IMR-90 (cell line): ENCODE measurements at regions not wholly inside any gene's neighbourhood (a gene's known extent, or its start where the extent isn't known, plus 50 kb on each side); places are given as distances from the start of the nearest gene placed in this dataset.

Experiments
- ATAC-seq: fragments of 200-7000 bp; cut with Tn5 transposase; 2 replicates; pipeline ENCODE4 v1.9.1; 2020; ENCODE audit warnings: low read depth, mild to moderate bottlenecking, moderate library complexity
- BruUV-seq: library from RNA; stranded (reverse); fragments of 400-500 nt; replicated peaks from 2 replicates; lab custom pipeline; 2021; lab: Mats Ljungman, UMichigan
- CTCF ChIA-PET: fragments of 300-600 bp; formaldehyde crosslinking; extraction: SDS; loops from one replicate; lab custom pipeline; 2021; ENCODE audit warnings: antibody characterized with exemption; lab: Yijun Ruan, JAX
- POLR2A ChIA-PET: fragments of 300-600 bp; sonication (Branson Sonifier 250); formaldehyde crosslinking; loops from one replicate; lab custom pipeline; 2022; ENCODE audit warnings: antibody characterized with exemption; ENCODE audit not compliant: unreplicated experiment; lab: Charles Lee
- DNase-seq: peaks from one replicate; pipeline ENCODE4 v3.0.0; 2013
- H2AFZ ChIP-seq: replicated peaks from 2 replicates; pipeline ENCODE3; 2013; ENCODE audit warnings: low read length, mild to moderate bottlenecking; ENCODE audit not compliant: poor library complexity
- H2AK5ac ChIP-seq: 2 replicates; pipeline ENCODE4 v1.6.1; 2013; ENCODE audit warnings: low read depth, low read length, inconsistent platforms
- H2AK9ac ChIP-seq: replicated peaks from 2 replicates; pipeline ENCODE3; 2013; ENCODE audit warnings: mild to moderate bottlenecking, low read depth, low read length, moderate library complexity; ENCODE audit not compliant: poor library complexity
- H2BK120ac ChIP-seq: 2 replicates; pipeline ENCODE4 v1.6.1; 2013; ENCODE audit warnings: low read depth, low read length, inconsistent platforms
- H2BK15ac ChIP-seq: 3 replicates; pipeline ENCODE4 v1.6.1; 2013; ENCODE audit warnings: low read depth, low read length, inconsistent platforms
- H2BK20ac ChIP-seq: 2 replicates; pipeline ENCODE4 v1.6.1; 2013; ENCODE audit warnings: low read depth, mild to moderate bottlenecking, inconsistent platforms, low read length, moderate library complexity
- H2BK5ac ChIP-seq: 2 replicates; pipeline ENCODE4 v1.6.1; 2013; ENCODE audit warnings: mild to moderate bottlenecking, low read depth, low read length, inconsistent platforms; ENCODE audit not compliant: poor library complexity, severe bottlenecking
- H3K14ac ChIP-seq: replicated peaks from 2 replicates; pipeline ENCODE4 v1.6.1; 2013; ENCODE audit warnings: low read depth, low read length, inconsistent platforms
- H3K18ac ChIP-seq: 2 replicates; pipeline ENCODE4 v1.6.1; 2013; ENCODE audit warnings: low read depth, low read length, control low read depth
- H3K23ac ChIP-seq: 2 replicates; pipeline ENCODE4 v1.6.1; 2013; ENCODE audit warnings: low read depth, low read length, inconsistent platforms
- H3K27ac ChIP-seq: 2 replicates; pipeline ENCODE4 v1.5.1; 2013; ENCODE audit warnings: mild to moderate bottlenecking, control low read depth, low read length; ENCODE audit not compliant: insufficient read depth
- H3K27me3 ChIP-seq: 2 replicates; pipeline ENCODE4 v1.6.1; 2013; ENCODE audit warnings: low read length; ENCODE audit not compliant: control insufficient read depth, insufficient read depth
- H3K36me3 ChIP-seq: 2 replicates; pipeline ENCODE4 v1.6.1; 2013; ENCODE audit warnings: low read length, mixed read lengths; ENCODE audit not compliant: control insufficient read depth, insufficient read depth
- H3K4ac ChIP-seq: 2 replicates; pipeline ENCODE4 v1.6.1; 2013; ENCODE audit warnings: low read depth, low read length, inconsistent platforms
- H3K4me1 ChIP-seq: 2 replicates; pipeline ENCODE4 v1.6.1; 2013; ENCODE audit warnings: low read length, mixed read lengths; ENCODE audit not compliant: control insufficient read depth, insufficient read depth
- H3K4me2 ChIP-seq: 2 replicates; pipeline ENCODE4 v1.6.1; 2013; ENCODE audit warnings: low read depth, mild to moderate bottlenecking, control low read depth, low read length, moderate library complexity
- H3K4me3 ChIP-seq: 2 replicates; pipeline ENCODE4 v1.5.1; 2013; ENCODE audit warnings: low read depth, mild to moderate bottlenecking, control low read depth, low read length, moderate library complexity; ENCODE audit not compliant: insufficient read depth
- H3K56ac ChIP-seq: 2 replicates; pipeline ENCODE4 v1.6.1; 2013; ENCODE audit warnings: low read length, inconsistent platforms; ENCODE audit not compliant: insufficient read depth; ENCODE audit errors: extremely low read depth
- H3K79me1 ChIP-seq, 2 experiments: 2 replicates each; pipeline ENCODE4 v1.6.1; 2013; ENCODE audit warnings: low read length in 2 of 2, inconsistent platforms in 1 of 2, low read depth in 1 of 2
- H3K9ac ChIP-seq: 2 replicates; pipeline ENCODE4 v1.6.1; 2013; ENCODE audit warnings: low read depth, low read length, control low read depth
- H3K9me1 ChIP-seq: 2 replicates; pipeline ENCODE4 v1.6.1; 2013; ENCODE audit warnings: low read length, inconsistent platforms; ENCODE audit not compliant: insufficient read depth
- H3K9me3 ChIP-seq: 2 replicates; pipeline ENCODE4 v1.6.1; 2013; ENCODE audit warnings: low read length; ENCODE audit not compliant: control insufficient read depth, insufficient read depth
- H4K20me1 ChIP-seq: 2 replicates; pipeline ENCODE4 v1.6.1; 2013; ENCODE audit warnings: low read length, inconsistent platforms; ENCODE audit not compliant: insufficient read depth
- H4K5ac ChIP-seq: 2 replicates; pipeline ENCODE4 v1.6.1; 2013; ENCODE audit warnings: mild to moderate bottlenecking, low read depth, low read length, control low read depth
- H4K8ac ChIP-seq, 2 experiments: 2 replicates each; pipeline ENCODE4 v1.6.1; 2013; ENCODE audit warnings: low read depth in 2 of 2, low read length in 2 of 2, control low read depth in 1 of 2, inconsistent platforms in 1 of 2
- H4K91ac ChIP-seq: 2 replicates; pipeline ENCODE4 v1.6.1; 2013; ENCODE audit warnings: low read depth, low read length, inconsistent platforms; ENCODE audit not compliant: insufficient read depth
- BHLHE40 ChIP-seq: fragments of 150-350 bp; IDR thresholded peaks from 2 replicates; pipeline ENCODE4 v1.6.1; 2016; ENCODE audit warnings: mild to moderate bottlenecking, low read depth, low read length
- CHD1 ChIP-seq: IDR thresholded peaks from 2 replicates; pipeline ENCODE4 v1.6.1; 2012; ENCODE audit warnings: low read depth, low read length, improper control_type of control experiment
- ELK1 ChIP-seq: fragments of 150-350 bp; IDR thresholded peaks from 2 replicates; pipeline ENCODE4 v1.6.1; 2016; ENCODE audit warnings: low read depth, mild to moderate bottlenecking, low read length, moderate library complexity, borderline replicate concordance
- FOS ChIP-seq: fragments of 150-350 bp; IDR thresholded peaks from 2 replicates; pipeline ENCODE4 v1.6.1; 2016; ENCODE audit warnings: low read depth, low read length
- MAFK ChIP-seq: IDR thresholded peaks from 2 replicates; pipeline ENCODE4 v1.6.1; 2012; ENCODE audit warnings: low read depth, low read length, improper control_type of control experiment
- MAZ ChIP-seq: IDR thresholded peaks from 2 replicates; pipeline ENCODE4 v1.6.1; 2012; ENCODE audit warnings: low read depth, mild to moderate bottlenecking, low read length, improper control_type of control experiment, moderate library complexity, borderline replicate concordance
- MXI1 ChIP-seq: IDR thresholded peaks from 2 replicates; pipeline ENCODE4 v1.6.1; 2012; ENCODE audit warnings: low read depth, mild to moderate bottlenecking, low read length, moderate library complexity, borderline replicate concordance
- NFE2L2 ChIP-seq: fragments of 150-350 bp; IDR thresholded peaks from 2 replicates; pipeline ENCODE4 v1.6.1; 2016; ENCODE audit warnings: low read depth, mild to moderate bottlenecking, low read length
- RAD21 ChIP-seq: IDR thresholded peaks from 2 replicates; pipeline ENCODE4 v1.6.1; 2012; ENCODE audit warnings: low read length, improper control_type of control experiment
- RCOR1 ChIP-seq: IDR thresholded peaks from 2 replicates; pipeline ENCODE4 v1.6.1; 2012; ENCODE audit warnings: mild to moderate bottlenecking, low read length, improper control_type of control experiment; ENCODE audit not compliant: insufficient replicate concordance
- USF2 ChIP-seq: fragments of 150-350 bp; IDR thresholded peaks from 2 replicates; pipeline ENCODE4 v1.6.1; 2017; ENCODE audit warnings: mild to moderate bottlenecking, antibody characterized with exemption, low read length, low read depth
- WGBS, 2 experiments: methylation state at CpG; one replicate each; pipeline versions ENCODE4 v1.1.5 to v1.1.7; 2013; ENCODE audit warnings: missing lambda C conversion rate in 2 of 2; ENCODE audit not compliant: insufficient read length in 1 of 2; ENCODE audit errors: extremely low coverage in 2 of 2; 5-methylcytosine and 5-hydroxymethylcytosine counted together
- dilution Hi-C: fragments of 300-500 bp; cut with HindIII; formaldehyde crosslinking; loops from one replicate; pipeline ENCODE4 v1.14.3; 2018; ENCODE audit warnings: low sequenced_read_pairs; ENCODE audit not compliant: unreplicated experiment
- in situ Hi-C: fragments of 300-500 bp; cut with MboI; formaldehyde crosslinking; loops from 3 replicates; pipeline ENCODE4 v1.14.3; 2019; ENCODE audit warnings: low sequenced_read_pairs, inconsistent platforms, mixed read lengths
- intact Hi-C: fragments of 100-400 bp; cut with micrococcal nuclease; formaldehyde crosslinking; loops from 2 replicates; pipeline ENCODE4 v1.10.0; 2022

- ChIA-PET POLR2A (no interaction called here), CTCF (no interaction called here)
- no peak overlapping the region for H2BK20ac ChIP-seq
- H2BK120ac ChIP-seq = no peak overlapping the region
- no peak overlapping the region for H4K5ac ChIP-seq
- no peak overlapping the region for H2AK9ac ChIP-seq
- intact Hi-C loops = no loop called here
- TF ChIP-seq ELK1 (no peak), NFE2L2 (no peak), MAZ (no peak), BHLHE40 (no peak), FOS (no peak), MAFK (no peak), RAD21 (no peak), MXI1 (no peak), RCOR1 (no peak), USF2 (no peak), CHD1 (no peak)
- no peak overlapping the region for H3K23ac ChIP-seq
- no peak overlapping the region for H3K14ac ChIP-seq
- H3K9me1 ChIP-seq = no peaks in the 10 kb centered on the region
- no peak for DNase-seq
- no peak overlapping the region for H4K8ac ChIP-seq
- H4K20me1 ChIP-seq = no peaks in the 10 kb centered on the region
- no peak overlapping the region for H3K4me2 ChIP-seq
- H3K18ac ChIP-seq = no peak overlapping the region
- no peak overlapping the region for H2BK15ac ChIP-seq
- H2AFZ ChIP-seq = no peak overlapping the region
- H3K4me3 ChIP-seq = no peak overlapping the region
- dilution Hi-C loops = no loop called here
- H2BK5ac ChIP-seq = no peak overlapping the region
- H4K91ac ChIP-seq = no peak overlapping the region
- no peaks in the 10 kb centered on the region for H3K4me1 ChIP-seq
- H3K9ac ChIP-seq = no peak overlapping the region
- no peaks in the 10 kb centered on the region for H3K27me3 ChIP-seq
- BruUV-seq = no TSS peak
- H3K36me3 ChIP-seq = no peaks in the 10 kb centered on the region
- WGBS, 2 experiments = no CpG with 5 or more reads among the region's 1 CpG
- H3K27ac ChIP-seq = no peak overlapping the region
- H2AK5ac ChIP-seq = no peak overlapping the region
- no peak overlapping the region for H3K56ac ChIP-seq
- H3K4ac ChIP-seq = no peak overlapping the region
- H3K79me1 ChIP-seq = no peaks in the 10 kb centered on the region
- no peak for ATAC-seq
- no peaks in the 10 kb centered on the region for H3K9me3 ChIP-seq
- in situ Hi-C loops = no loop called here
These were observed 135.1 kb upstream of the KLHL25 start for GRCh38 chr15:85929786-85930185.
